Endothelial cell of umbilical vein (primary cell): ENCODE measurements at regions not wholly inside any gene's neighbourhood (a gene's known extent, or its start where the extent isn't known, plus 50 kb on each side); places are given as distances from the start of the nearest gene placed in this dataset.

Experiments used
- BruUV-seq: library from RNA; stranded (reverse); fragments of 400-500 nt; replicated peaks from 2 replicates; lab custom pipeline; 2021; lab: Mats Ljungman, UMichigan
- CTCF ChIA-PET: fragments of 300-600, 350-600 bp; sonication (Branson Sonifier 250); formaldehyde crosslinking; loops from one replicate; lab custom pipeline; 2021; ENCODE audit warnings: antibody characterized with exemption, inconsistent platforms; lab: Charles Lee
- POLR2A ChIA-PET: fragments of 300-600, 350-600 bp; sonication (Branson Sonifier 250); formaldehyde crosslinking; loops from one replicate; lab custom pipeline; 2021; ENCODE audit warnings: antibody characterized with exemption, inconsistent platforms; lab: Charles Lee
- DNase-seq: peaks from one replicate; pipeline ENCODE4 v3.0.0-alpha.2; 2011; ENCODE audit warnings: low read depth, low spot score
- FAIRE-seq: peaks from 2 replicates; lab custom pipeline; 2011; peaks lifted over from hg19 to GRCh38; lab: Jason Lieb, UNC
- H2AFZ ChIP-seq: 2 replicates; pipeline ENCODE4 v1.6.0; 2012; ENCODE audit warnings: low read depth, low read length, control low read depth, inconsistent platforms
- H3K27ac ChIP-seq: 2 replicates; pipeline ENCODE4 v1.5.1; 2011; ENCODE audit warnings: low read depth, mild to moderate bottlenecking, control low read depth, low read length, moderate library complexity; ENCODE audit not compliant: insufficient read depth
- H3K27me3 ChIP-seq, 2 experiments: 2 replicates each; pipeline versions ENCODE4 v1.6.0 to v1.6.1; 2011; ENCODE audit warnings: low read length in 2 of 2, mixed read lengths in 1 of 2; ENCODE audit not compliant: control insufficient read depth in 2 of 2, insufficient read depth in 2 of 2
- H3K36me3 ChIP-seq, 2 experiments: 2 replicates in 1 of 2; 3 replicates in 1 of 2; pipeline ENCODE4 v1.5.1; 2011; ENCODE audit warnings: low read length in 2 of 2, mild to moderate bottlenecking in 1 of 2, moderate library complexity in 1 of 2; ENCODE audit not compliant: control insufficient read depth in 2 of 2, insufficient read depth in 2 of 2; ENCODE audit errors: extremely low read depth in 1 of 2
- H3K4me1 ChIP-seq: 3 replicates; pipeline ENCODE4 v1.5.1; 2011; ENCODE audit warnings: mild to moderate bottlenecking, low read length; ENCODE audit not compliant: control insufficient read depth, insufficient read depth; ENCODE audit errors: extremely low read depth
- H3K4me2 ChIP-seq: 2 replicates; pipeline ENCODE4 v1.6.1; 2011; ENCODE audit warnings: low read length, control low read depth, mixed read lengths; ENCODE audit not compliant: insufficient read depth
- H3K4me3 ChIP-seq, 3 experiments: fragments of 200-600 bp in 1 of 3; sonication (generic), shearing (Covaris generic) in 1 of 3; replicated peaks in 1 of 3; 2 replicates each; pipeline ENCODE4 v1.5.1; 2011 to 2016; ENCODE audit warnings: control low read depth in 3 of 3, low read length in 3 of 3, mild to moderate bottlenecking in 2 of 3, inconsistent platforms in 1 of 3, low read depth in 1 of 3, moderate library complexity in 1 of 3; ENCODE audit not compliant: insufficient read depth in 1 of 3
- H3K79me2 ChIP-seq: 2 replicates; pipeline ENCODE4 v1.6.0; 2012; ENCODE audit warnings: low read length, inconsistent platforms; ENCODE audit not compliant: control insufficient read depth, insufficient read depth
- H3K9ac ChIP-seq: replicated peaks from 2 replicates; pipeline ENCODE3; 2011; ENCODE audit warnings: low read length, control low read depth; ENCODE audit not compliant: insufficient read depth; ENCODE audit errors: extremely low read depth
- H3K9me1 ChIP-seq: replicated peaks from 3 replicates; pipeline ENCODE4 v1.6.0; 2011; ENCODE audit warnings: mild to moderate bottlenecking, low read length; ENCODE audit not compliant: control insufficient read depth, insufficient read depth; ENCODE audit errors: extremely low read depth
- H3K9me3 ChIP-seq: replicated peaks from 2 replicates; pipeline ENCODE4 v1.5.1; 2012; ENCODE audit warnings: low read length, inconsistent platforms; ENCODE audit not compliant: control insufficient read depth, insufficient read depth
- H4K20me1 ChIP-seq: replicated peaks from 2 replicates; pipeline ENCODE3; 2011; ENCODE audit warnings: mild to moderate bottlenecking, low read length; ENCODE audit not compliant: control insufficient read depth, insufficient read depth; ENCODE audit errors: extremely low read depth
- EZH2 ChIP-seq: IDR thresholded peaks from 2 replicates; pipeline ENCODE4 v1.6.1; 2012; ENCODE audit warnings: borderline replicate concordance, low read depth, mild to moderate bottlenecking, moderate library complexity, low read length, inconsistent platforms; ENCODE audit not compliant: severe bottlenecking
- FOS ChIP-seq: IDR thresholded peaks from 2 replicates; pipeline ENCODE4 v1.6.1; 2011; ENCODE audit warnings: mild to moderate bottlenecking, low read length, moderate library complexity, borderline replicate concordance; ENCODE audit not compliant: insufficient read depth
- GATA2 ChIP-seq: IDR thresholded peaks from 2 replicates; pipeline ENCODE4 v1.7.0; 2011; ENCODE audit warnings: low read depth, mild to moderate bottlenecking, moderate library complexity, mixed read lengths, low read length; ENCODE audit not compliant: insufficient read length, insufficient read depth
- JUN ChIP-seq: IDR thresholded peaks from 2 replicates; pipeline ENCODE4 v1.6.1; 2011; ENCODE audit warnings: borderline replicate concordance, low read depth; ENCODE audit not compliant: insufficient read length, insufficient read depth
- MYC ChIP-seq: IDR thresholded peaks from one replicate; pipeline ENCODE4 v1.6.1; 2011; ENCODE audit warnings: mild to moderate bottlenecking, low read depth, low read length
- POLR2A ChIP-seq: IDR thresholded peaks from 2 replicates; pipeline ENCODE4 v1.6.1; 2012; ENCODE audit warnings: low read depth, mild to moderate bottlenecking, control low read depth, low read length
- POLR2AphosphoS5 ChIP-seq: IDR thresholded peaks from 2 replicates; pipeline ENCODE4 v1.6.1; 2012; ENCODE audit warnings: low read depth, mild to moderate bottlenecking, control low read depth, low read length, moderate library complexity; ENCODE audit not compliant: insufficient read depth
- dilution Hi-C: fragments of 300-500 bp; cut with MboI; formaldehyde crosslinking; loops from one replicate; pipeline ENCODE4 v1.15.0; 2019; ENCODE audit warnings: low sequenced_read_pairs; ENCODE audit not compliant: extremely low pct_ligation_motif_present
- intact Hi-C: fragments of 100-400 bp; cut with micrococcal nuclease; formaldehyde crosslinking; loops from one replicate; pipeline ENCODE4 v1.10.0; 2022
- TF ChIP-seq, protein P1 (sequence below): IDR thresholded peaks from 2 replicates; pipeline ENCODE4 v1.6.1; 2011; ENCODE audit not compliant: insufficient read depth, insufficient read length
- TF ChIP-seq, protein P2 (sequence below), 2 donors: IDR thresholded peaks; 1 replicate in 1 of 2; 2 replicates in 1 of 2; pipeline ENCODE4 v1.5.1; 2011; ENCODE audit warnings: low read length in 2 of 2, mild to moderate bottlenecking in 2 of 2, moderate library complexity in 2 of 2, control low read depth in 1 of 2, inconsistent platforms in 1 of 2, low read depth in 1 of 2; ENCODE audit not compliant: insufficient read depth in 1 of 2; ENCODE audit errors: extremely low read depth in 1 of 2

DNA sequence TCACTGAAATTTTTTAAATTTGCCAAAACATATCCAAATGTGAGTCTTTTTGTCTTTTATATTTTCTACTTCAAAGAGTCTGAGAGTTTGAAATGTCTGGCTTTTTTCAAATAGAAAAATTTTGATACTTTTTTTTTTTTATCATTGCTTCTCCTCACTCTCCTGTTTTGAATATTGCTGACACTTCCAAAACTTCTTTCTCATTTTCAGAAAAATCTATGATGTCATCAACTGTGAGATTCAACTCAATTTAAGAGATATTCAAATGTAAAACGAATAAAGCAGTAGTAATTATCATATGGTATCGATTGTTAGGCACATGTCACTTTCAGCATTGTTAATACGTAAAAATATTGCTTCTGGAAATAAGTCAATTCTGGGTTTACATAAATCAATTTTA, 505.8 kb upstream of the STEAP1 start:
- TF ChIP-seq GATA2 (no peak), POLR2AphosphoS5 (no peak), MYC (no peak), FOS (no peak), POLR2A (no peak), EZH2 (no peak), JUN (no peak)
- TF ChIP-seq, protein P1, sequence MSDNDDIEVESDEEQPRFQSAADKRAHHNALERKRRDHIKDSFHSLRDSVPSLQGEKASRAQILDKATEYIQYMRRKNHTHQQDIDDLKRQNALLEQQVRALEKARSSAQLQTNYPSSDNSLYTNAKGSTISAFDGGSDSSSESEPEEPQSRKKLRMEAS, result no peak
- TF ChIP-seq, protein P2, sequence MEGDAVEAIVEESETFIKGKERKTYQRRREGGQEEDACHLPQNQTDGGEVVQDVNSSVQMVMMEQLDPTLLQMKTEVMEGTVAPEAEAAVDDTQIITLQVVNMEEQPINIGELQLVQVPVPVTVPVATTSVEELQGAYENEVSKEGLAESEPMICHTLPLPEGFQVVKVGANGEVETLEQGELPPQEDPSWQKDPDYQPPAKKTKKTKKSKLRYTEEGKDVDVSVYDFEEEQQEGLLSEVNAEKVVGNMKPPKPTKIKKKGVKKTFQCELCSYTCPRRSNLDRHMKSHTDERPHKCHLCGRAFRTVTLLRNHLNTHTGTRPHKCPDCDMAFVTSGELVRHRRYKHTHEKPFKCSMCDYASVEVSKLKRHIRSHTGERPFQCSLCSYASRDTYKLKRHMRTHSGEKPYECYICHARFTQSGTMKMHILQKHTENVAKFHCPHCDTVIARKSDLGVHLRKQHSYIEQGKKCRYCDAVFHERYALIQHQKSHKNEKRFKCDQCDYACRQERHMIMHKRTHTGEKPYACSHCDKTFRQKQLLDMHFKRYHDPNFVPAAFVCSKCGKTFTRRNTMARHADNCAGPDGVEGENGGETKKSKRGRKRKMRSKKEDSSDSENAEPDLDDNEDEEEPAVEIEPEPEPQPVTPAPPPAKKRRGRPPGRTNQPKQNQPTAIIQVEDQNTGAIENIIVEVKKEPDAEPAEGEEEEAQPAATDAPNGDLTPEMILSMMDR (IDR thresholded peaks at IDR 0.05; ENCODE audit: extremely low read depth in 1 of 2, insufficient read depth in 1 of 2, low read depth in 1 of 2, low read length in 2 of 2), result no peak
- POLR2A ChIA-PET, result no interaction called here
- Histone ChIP-seq H3K27me3 (no peaks in the 10 kb centered on the region), H3K79me2 (no peaks in the 10 kb centered on the region), H3K9ac (no peak overlapping the region), H3K9me1 (no peaks in the 10 kb centered on the region), H3K36me3 (no peaks in the 10 kb centered on the region), H3K27ac (no peak overlapping the region), H3K4me3 (no peak overlapping the region), H3K4me2 (no peak overlapping the region), H4K20me1 (no peaks in the 10 kb centered on the region), H3K9me3 (no peaks in the 10 kb centered on the region), H3K4me1 (no peaks in the 10 kb centered on the region), H2AFZ (no peak overlapping the region)
- intact Hi-C loops, result no loop called here
- dilution Hi-C loops, result no loop called here
- CTCF ChIA-PET, result no interaction called here
- no TSS peak for BruUV-seq
- FAIRE-seq (no peak), DNase-seq (no peak)
